Endothelial cell of umbilical vein (primary cell): ENCODE measurements at regions not wholly inside any gene's neighbourhood (a gene's known extent, or its start where the extent isn't known, plus 50 kb on each side); places are given as distances from the start of the nearest gene placed in this dataset.

Experiments
- POLR2A ChIP-seq: IDR thresholded peaks from 2 replicates; pipeline ENCODE4 v1.6.1; 2012; ENCODE audit warnings: low read depth, mild to moderate bottlenecking, control low read depth, low read length
- POLR2AphosphoS5 ChIP-seq: IDR thresholded peaks from 2 replicates; pipeline ENCODE4 v1.6.1; 2012; ENCODE audit warnings: low read depth, mild to moderate bottlenecking, control low read depth, low read length, moderate library complexity; ENCODE audit not compliant: insufficient read depth
- TF ChIP-seq, protein P1 (sequence below), 2 donors: IDR thresholded peaks; 1 replicate in 1 of 2; 2 replicates in 1 of 2; pipeline ENCODE4 v1.5.1; 2011; ENCODE audit warnings: low read length in 2 of 2, mild to moderate bottlenecking in 2 of 2, moderate library complexity in 2 of 2, control low read depth in 1 of 2, inconsistent platforms in 1 of 2, low read depth in 1 of 2; ENCODE audit not compliant: insufficient read depth in 1 of 2; ENCODE audit errors: extremely low read depth in 1 of 2

DNA sequence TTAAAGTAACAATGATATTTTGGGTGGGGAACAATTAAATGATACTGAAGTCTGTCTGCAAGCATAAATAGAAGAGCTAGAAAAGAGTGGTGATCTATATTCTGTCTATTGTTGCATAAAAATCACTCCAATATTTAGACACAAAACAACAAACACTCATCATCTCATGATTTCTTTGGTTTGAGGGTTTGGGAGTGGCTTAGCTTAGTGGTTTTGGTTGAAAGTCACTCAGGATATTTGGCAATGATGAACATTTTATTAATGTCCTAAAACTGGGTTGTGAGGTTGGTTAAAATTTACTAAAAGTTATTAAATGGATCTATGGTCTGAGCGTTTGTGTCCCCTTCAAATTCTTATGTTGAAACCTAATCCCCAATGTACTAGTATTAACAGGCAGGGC lies 54.7 kb upstream of the EGFR start:
- TF ChIP-seq, protein P1, sequence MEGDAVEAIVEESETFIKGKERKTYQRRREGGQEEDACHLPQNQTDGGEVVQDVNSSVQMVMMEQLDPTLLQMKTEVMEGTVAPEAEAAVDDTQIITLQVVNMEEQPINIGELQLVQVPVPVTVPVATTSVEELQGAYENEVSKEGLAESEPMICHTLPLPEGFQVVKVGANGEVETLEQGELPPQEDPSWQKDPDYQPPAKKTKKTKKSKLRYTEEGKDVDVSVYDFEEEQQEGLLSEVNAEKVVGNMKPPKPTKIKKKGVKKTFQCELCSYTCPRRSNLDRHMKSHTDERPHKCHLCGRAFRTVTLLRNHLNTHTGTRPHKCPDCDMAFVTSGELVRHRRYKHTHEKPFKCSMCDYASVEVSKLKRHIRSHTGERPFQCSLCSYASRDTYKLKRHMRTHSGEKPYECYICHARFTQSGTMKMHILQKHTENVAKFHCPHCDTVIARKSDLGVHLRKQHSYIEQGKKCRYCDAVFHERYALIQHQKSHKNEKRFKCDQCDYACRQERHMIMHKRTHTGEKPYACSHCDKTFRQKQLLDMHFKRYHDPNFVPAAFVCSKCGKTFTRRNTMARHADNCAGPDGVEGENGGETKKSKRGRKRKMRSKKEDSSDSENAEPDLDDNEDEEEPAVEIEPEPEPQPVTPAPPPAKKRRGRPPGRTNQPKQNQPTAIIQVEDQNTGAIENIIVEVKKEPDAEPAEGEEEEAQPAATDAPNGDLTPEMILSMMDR (IDR thresholded peaks at IDR 0.05; ENCODE audit: extremely low read depth in 1 of 2, insufficient read depth in 1 of 2, low read depth in 1 of 2, low read length in 2 of 2), result no peak
- TF ChIP-seq POLR2AphosphoS5 (no peak), POLR2A (no peak)
